SK-N-SH (cell line): ENCODE measurements at regions not wholly inside any gene's neighbourhood (a gene's known extent, or its start where the extent isn't known, plus 50 kb on each side); places are given as distances from the start of the nearest gene placed in this dataset.

Experiments
- ELF1 ChIP-seq: IDR thresholded peaks from 2 replicates; pipeline ENCODE4 v1.4.0; 2012
- RCOR1 ChIP-seq: fragments of 150-350 bp; IDR thresholded peaks from 2 replicates; pipeline ENCODE4 v1.6.1; 2017; ENCODE audit warnings: antibody characterized with exemption, low read length
- SIN3A ChIP-seq: IDR thresholded peaks from 2 replicates; pipeline ENCODE4 v1.6.1; 2012; ENCODE audit warnings: low read depth, mild to moderate bottlenecking, low read length, moderate library complexity, borderline replicate concordance
- TF ChIP-seq, protein P1 (sequence below): IDR thresholded peaks from 2 replicates; pipeline ENCODE4 v1.4.0; 2012; ENCODE audit warnings: low read depth, borderline replicate concordance
- TF ChIP-seq, protein P2 (sequence below): fragments of 200-600 bp; sonication (generic); IDR thresholded peaks from 2 replicates; pipeline ENCODE4 v1.6.1; 2017; ENCODE audit warnings: antibody characterized with exemption, mild to moderate bottlenecking, moderate library complexity
- TF ChIP-seq, protein P3 (sequence below): IDR thresholded peaks from 2 replicates; pipeline ENCODE4 v1.4.0; 2012; ENCODE audit warnings: low read depth

DNA sequence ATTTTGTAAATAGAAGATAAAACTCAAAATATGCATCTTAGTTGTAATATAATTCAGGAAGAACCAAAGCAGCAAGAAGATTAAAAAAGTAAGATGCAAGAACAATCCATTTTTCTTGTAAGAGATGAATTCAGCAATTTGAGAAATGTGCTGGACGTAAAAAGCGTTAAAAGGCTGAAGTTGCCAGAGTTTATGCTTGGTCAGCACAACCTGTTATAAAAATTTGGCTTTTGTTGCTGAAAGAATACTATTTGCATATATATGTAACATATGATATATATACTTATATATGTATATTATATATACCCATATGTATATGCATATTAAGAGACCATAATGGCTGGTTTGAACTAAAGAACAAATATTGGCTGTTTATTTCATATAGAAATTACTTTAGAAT, 449.6 kb upstream of the FAM241A start:
- TF ChIP-seq, protein P1, sequence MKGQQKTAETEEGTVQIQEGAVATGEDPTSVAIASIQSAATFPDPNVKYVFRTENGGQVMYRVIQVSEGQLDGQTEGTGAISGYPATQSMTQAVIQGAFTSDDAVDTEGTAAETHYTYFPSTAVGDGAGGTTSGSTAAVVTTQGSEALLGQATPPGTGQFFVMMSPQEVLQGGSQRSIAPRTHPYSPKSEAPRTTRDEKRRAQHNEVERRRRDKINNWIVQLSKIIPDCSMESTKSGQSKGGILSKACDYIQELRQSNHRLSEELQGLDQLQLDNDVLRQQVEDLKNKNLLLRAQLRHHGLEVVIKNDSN, result no peak
- TF ChIP-seq, protein P2, sequence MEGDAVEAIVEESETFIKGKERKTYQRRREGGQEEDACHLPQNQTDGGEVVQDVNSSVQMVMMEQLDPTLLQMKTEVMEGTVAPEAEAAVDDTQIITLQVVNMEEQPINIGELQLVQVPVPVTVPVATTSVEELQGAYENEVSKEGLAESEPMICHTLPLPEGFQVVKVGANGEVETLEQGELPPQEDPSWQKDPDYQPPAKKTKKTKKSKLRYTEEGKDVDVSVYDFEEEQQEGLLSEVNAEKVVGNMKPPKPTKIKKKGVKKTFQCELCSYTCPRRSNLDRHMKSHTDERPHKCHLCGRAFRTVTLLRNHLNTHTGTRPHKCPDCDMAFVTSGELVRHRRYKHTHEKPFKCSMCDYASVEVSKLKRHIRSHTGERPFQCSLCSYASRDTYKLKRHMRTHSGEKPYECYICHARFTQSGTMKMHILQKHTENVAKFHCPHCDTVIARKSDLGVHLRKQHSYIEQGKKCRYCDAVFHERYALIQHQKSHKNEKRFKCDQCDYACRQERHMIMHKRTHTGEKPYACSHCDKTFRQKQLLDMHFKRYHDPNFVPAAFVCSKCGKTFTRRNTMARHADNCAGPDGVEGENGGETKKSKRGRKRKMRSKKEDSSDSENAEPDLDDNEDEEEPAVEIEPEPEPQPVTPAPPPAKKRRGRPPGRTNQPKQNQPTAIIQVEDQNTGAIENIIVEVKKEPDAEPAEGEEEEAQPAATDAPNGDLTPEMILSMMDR, result no peak
- TF ChIP-seq SIN3A (no peak), ELF1 (no peak), RCOR1 (no peak)
- TF ChIP-seq, protein P3, sequence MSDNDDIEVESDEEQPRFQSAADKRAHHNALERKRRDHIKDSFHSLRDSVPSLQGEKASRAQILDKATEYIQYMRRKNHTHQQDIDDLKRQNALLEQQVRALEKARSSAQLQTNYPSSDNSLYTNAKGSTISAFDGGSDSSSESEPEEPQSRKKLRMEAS, result no peak
